ENCODE measurements at regions not wholly inside any gene's neighbourhood (a gene's known extent, or its start where the extent isn't known, plus 50 kb on each side); places are given as distances from the start of the nearest gene placed in this dataset.

DNA sequence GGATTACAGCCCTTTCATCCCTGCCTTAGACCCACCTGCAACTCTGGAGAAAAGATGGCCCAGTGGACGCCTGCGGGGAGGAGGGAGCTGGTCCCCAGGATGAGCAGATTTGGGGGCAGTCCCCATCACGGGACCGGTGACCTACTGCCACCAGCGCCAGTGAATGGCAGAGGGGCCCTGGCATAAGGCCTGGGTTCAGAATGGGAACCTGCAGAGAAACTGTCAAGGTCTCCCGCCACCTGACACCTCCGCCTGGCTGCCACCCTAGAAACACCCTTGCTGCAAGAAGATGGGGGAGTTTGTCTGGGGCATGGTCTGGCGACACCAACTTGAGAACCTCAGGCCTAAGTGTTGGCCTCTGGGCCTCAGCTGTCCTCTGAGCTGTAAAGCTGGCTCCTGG, 335.7 kb downstream of the SEC14L1 start:
- H3K4me3 ChIP-seq = no peak overlapping the region
- H3K27ac ChIP-seq = no peak overlapping the region
- no peak for DNase-seq
- no peaks in the 10 kb centered on the region for H3K9me3 ChIP-seq (replicated peaks)
- H3K27me3 ChIP-seq = no peaks in the 10 kb centered on the region
- H3K4me1 ChIP-seq = peaks cover 34% of the 10 kb centered on the region
- H3K36me3 ChIP-seq = peaks cover 5% of the 10 kb centered on the region

DNA sequence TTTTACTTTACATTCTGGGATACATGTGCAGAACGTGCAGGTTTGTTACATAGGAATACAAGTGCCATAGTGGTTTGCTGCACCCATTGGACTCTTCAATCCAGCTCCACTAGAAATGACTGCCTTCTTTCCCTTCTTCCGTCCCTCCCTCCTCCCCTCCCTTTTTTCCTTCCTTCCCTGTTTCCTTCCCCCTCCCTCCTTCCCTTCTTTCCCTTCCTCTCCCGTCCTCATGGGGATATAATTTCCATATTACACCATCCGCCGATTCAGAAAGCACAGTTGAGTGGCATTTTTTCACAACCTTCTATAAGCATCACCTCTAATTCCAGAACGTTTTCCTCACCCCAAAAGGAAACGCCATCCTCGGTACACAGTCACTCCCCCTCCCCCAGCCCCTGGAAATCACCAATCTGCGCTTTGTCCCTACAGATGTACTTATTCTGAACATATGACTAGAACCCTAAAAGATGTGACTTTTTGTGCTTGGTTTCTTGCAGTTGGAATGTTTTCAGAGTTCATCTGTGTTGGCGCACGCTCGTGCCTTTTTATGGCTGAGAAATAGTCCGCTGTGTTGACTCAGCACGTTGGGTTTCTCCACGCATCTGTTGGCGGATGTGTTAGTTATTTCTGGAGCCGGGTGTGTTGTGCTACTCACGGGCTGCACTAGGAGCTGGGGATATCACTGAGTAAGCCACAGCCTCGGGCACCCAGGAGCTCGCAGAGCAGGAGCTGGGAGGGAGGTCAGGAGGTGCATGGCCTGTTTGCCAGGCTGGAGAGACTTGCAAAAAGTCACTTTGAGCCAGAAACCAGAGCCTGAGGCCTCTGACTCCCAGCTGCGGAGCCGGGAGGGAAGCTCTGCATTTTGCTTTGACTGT, 336.4 kb downstream of the SEC14L1 start:
- DNase-seq = no peak
- Histone ChIP-seq H3K27ac (no peak overlapping the region), H3K4me3 (no peak overlapping the region), H3K4me1 (peaks cover 27% of the 10 kb centered on the region), H3K9me3 (replicated peaks) (no peaks in the 10 kb centered on the region), H3K27me3 (no peaks in the 10 kb centered on the region), H3K36me3 (peaks cover 7% of the 10 kb centered on the region)

DNA sequence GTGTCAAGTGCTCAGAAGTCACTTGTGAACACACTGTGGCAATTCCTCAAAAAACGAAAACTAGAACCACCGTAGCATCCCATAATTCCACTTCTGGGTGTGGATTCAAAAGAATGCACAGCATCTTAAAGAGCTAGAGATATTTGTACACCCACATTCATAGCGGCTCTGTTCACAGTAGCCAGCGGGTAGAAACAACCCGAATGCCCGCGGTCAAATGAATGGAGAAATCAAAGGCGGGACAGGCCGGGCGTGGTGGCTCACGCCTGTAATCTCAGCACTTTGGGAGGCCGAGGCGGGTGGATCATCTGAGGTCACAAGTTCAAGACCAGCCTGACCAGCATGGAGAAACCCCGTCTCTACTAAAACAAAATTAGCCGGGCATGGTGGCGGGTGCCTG, 337.5 kb downstream of the SEC14L1 start:
- Histone ChIP-seq H3K4me1 (peaks cover 16% of the 10 kb centered on the region), H3K27ac (no peak overlapping the region), H3K27me3 (no peaks in the 10 kb centered on the region), H3K9me3 (replicated peaks) (no peaks in the 10 kb centered on the region), H3K4me3 (no peak overlapping the region), H3K36me3 (peaks cover 18% of the 10 kb centered on the region)
- no peak for DNase-seq

- Histone ChIP-seq H3K4me3 (no peak overlapping the region), H3K9me3 (replicated peaks) (no peaks in the 10 kb centered on the region), H3K4me1 (peaks cover 15% of the 10 kb centered on the region), H3K27ac (no peak overlapping the region), H3K27me3 (no peaks in the 10 kb centered on the region), H3K36me3 (peaks cover 20% of the 10 kb centered on the region)
- DNase-seq = no peak
Observed at GRCh38 chr17:77478899-77479298, 338.1 kb downstream of the SEC14L1 start.

DNA sequence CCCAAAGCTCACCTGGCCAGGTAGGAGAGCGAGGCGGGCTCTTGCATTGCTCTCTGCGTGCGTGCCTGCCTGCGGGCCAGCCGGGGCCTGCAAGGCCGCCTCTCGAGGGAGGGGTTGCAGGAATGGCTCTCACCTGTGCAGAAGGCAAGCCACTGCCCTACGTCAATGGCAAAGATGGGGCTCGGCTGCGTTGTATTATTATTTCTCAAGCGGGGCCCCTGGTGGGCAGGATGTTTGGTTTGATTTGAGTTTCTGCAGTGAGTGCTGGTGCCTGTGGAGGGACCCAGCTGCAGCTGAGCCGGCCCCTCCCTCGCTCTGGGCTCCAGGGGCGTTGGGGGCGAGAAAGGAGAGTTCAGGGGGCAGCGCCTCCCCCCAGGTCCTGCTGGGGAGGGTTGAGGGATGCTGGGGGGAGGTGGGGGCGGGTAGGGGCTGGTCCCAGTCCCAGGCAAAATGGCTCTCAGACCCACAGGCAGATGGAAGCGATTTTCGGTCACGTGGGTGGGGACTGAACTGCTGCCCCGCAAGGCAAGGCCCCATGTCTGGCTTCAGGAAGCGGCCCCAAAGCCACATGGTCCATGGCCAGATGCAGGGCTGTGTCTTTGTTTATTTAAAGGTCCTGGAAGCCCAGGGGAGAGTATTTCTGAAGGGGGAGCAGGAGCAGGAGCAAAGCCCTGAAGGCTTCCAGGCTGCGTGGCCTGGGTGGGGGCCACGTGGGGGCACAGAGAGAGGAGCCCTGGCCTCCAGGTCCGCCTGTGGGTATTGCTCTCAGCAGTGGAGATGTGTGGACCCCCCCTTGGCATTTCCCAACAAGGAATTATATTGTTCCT, 338.8 kb downstream of the SEC14L1 start:
- H3K27me3 ChIP-seq = no peaks in the 10 kb centered on the region
- no peaks in the 10 kb centered on the region for H3K9me3 ChIP-seq (replicated peaks)
- no peak overlapping the region for H3K4me3 ChIP-seq
- peaks cover 15% of the 10 kb centered on the region for H3K4me1 ChIP-seq
- DNase-seq = peak; percentile 65 to 71
- peaks cover 22% of the 10 kb centered on the region for H3K36me3 ChIP-seq
- H3K27ac ChIP-seq = peak overlapping the region; percentile 26; the same call in 1 of the 2 replicates

GRCh38 chr17:77480199-77480508, 339.4 kb downstream of the SEC14L1 start:
- Histone ChIP-seq H3K4me1 (peaks cover 15% of the 10 kb centered on the region), H3K27me3 (no peaks in the 10 kb centered on the region), H3K36me3 (peaks cover 22% of the 10 kb centered on the region), H3K9me3 (replicated peaks) (no peaks in the 10 kb centered on the region), H3K27ac (peak overlapping the region; percentile 26; the same call in 1 of the 2 replicates), H3K4me3 (no peak overlapping the region)
- no peak for DNase-seq

- DNase-seq = peak; percentile 52 to 55
- Histone ChIP-seq H3K36me3 (peaks cover 26% of the 10 kb centered on the region), H3K27me3 (no peaks in the 10 kb centered on the region), H3K4me1 (peaks cover 15% of the 10 kb centered on the region), H3K27ac (peak overlapping the region; percentile 26; the same call in 1 of the 2 replicates), H3K9me3 (replicated peaks) (no peaks in the 10 kb centered on the region), H3K4me3 (no peak overlapping the region)
Observed at GRCh38 chr17:77480509-77481215, 339.9 kb downstream of the SEC14L1 start.

DNA sequence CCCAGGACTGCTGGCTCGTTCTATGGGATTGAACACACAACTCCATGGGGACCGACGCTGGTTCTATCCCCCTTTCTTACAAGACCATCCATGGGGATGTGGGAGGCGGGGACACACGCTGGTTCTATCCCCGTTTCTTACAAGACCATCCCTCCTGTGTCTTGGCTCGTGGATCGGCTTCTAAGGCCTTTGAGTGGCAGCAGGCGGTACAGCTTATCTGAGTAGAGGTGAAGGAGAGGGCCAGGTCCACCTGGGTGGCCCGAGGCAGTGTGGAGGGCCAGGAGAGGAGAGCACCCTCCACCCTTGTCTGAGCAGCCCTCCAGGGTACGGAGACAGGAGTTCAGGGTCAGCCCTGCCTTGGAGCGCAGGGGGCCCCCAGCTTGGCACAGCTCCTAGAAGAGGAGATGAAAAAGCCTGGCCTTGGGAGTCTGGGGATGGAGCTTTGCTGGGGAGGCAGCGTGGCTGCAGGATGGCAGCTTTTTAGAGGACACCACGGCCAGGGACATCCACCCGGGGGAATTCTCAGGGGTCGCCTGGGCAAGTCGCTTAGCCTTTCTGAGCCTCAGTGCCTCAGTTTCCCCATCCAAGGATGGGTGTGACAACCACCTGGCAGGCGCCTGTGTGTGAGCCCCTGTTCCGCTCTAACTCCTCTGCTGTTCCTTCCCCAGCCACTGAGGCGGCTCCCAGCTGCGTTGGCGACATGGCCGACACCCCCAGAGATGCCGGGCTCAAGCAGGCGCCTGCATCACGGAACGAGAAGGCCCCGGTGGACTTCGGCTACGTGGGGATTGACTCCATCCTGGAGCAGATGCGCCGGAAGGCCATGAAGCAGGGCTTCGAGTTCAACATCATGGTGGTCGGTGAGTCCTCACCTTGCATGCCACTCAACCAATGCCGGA, 341.0 kb downstream of the SEC14L1 start:
- H3K27me3 ChIP-seq = no peaks in the 10 kb centered on the region
- H3K36me3 ChIP-seq = peaks cover 32% of the 10 kb centered on the region
- no peaks in the 10 kb centered on the region for H3K9me3 ChIP-seq (replicated peaks)
- no peak overlapping the region for H3K27ac ChIP-seq
- H3K4me3 ChIP-seq = no peak overlapping the region
- DNase-seq = no peak
- peaks cover 15% of the 10 kb centered on the region for H3K4me1 ChIP-seq

GRCh38 chr17:77482375-77483127, 341.8 kb downstream of the SEC14L1 start:
- Histone ChIP-seq H3K4me3 (no peak overlapping the region), H3K9me3 (replicated peaks) (no peaks in the 10 kb centered on the region), H3K36me3 (peaks cover 38% of the 10 kb centered on the region), H3K27ac (no peak overlapping the region), H3K4me1 (peaks cover 15% of the 10 kb centered on the region), H3K27me3 (no peaks in the 10 kb centered on the region)
- DNase-seq = no peak

- no peaks in the 10 kb centered on the region for H3K27me3 ChIP-seq
- H3K9me3 ChIP-seq (replicated peaks) = no peaks in the 10 kb centered on the region
Observed at GRCh38 chr17:77483128-77483598, 342.4 kb downstream of the SEC14L1 start.

GRCh38 chr17:77484111-77484510, 343.3 kb downstream of the SEC14L1 start:
- Histone ChIP-seq H3K9me3 (replicated peaks) (no peaks in the 10 kb centered on the region), H3K27ac (no peak overlapping the region), H3K4me1 (peaks cover 14% of the 10 kb centered on the region), H3K27me3 (no peaks in the 10 kb centered on the region), H3K36me3 (peaks cover 52% of the 10 kb centered on the region), H3K4me3 (no peak overlapping the region)
- no peak for DNase-seq

More at GRCh38 chr17:77483128-77483598, 342.4 kb downstream of the SEC14L1 start:
- Histone ChIP-seq H3K36me3 (peaks cover 42% of the 10 kb centered on the region), H3K4me1 (peaks cover 15% of the 10 kb centered on the region), H3K4me3 (no peak overlapping the region), H3K27ac (no peak overlapping the region)
- DNase-seq = no peak

DNA sequence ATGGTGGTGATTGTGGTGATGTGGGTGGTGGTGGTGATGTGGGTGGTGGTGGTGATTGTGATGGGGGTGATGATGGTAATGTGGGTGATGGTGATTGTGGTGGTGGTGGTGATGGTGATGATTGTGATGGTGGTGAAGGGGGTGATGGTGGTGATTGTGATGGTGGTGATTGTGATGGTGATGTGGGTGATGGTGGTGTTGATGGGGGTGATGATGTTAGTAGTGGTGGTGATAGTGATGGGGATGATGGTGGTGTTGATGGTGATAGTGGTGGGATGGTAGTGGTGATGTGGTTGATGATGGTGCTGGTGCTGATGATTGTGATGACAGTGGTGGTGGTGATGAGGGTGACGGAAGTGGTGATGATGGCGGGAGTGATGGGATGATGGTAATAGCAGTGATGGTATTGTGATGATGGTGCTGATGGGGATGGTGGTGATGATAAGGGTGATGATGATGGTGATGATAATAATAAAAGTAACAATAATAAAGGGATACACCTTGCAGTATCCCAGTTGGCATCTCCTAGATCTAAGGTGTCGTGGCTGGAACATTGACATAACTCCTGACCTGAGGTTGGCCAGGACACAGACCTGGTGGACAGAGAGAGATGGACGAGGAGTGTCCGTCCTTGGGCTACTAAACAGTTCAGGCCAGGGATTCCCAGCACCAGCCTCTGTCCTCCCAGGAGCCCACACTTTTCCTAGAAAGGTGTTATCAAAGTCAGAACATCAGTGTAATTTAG, 344.5 kb downstream of the SEC14L1 start:
- Histone ChIP-seq H3K27ac (no peak overlapping the region), H3K27me3 (no peaks in the 10 kb centered on the region), H3K4me1 (peaks cover 4% of the 10 kb centered on the region; the same call in 1 of the 2 replicates), H3K4me3 (no peak overlapping the region), H3K36me3 (peaks cover 58% of the 10 kb centered on the region), H3K9me3 (replicated peaks) (no peaks in the 10 kb centered on the region)
- no peak for DNase-seq

GRCh38 chr17:77487211-77487629, 346.5 kb downstream of the SEC14L1 start:
- no peak overlapping the region for H3K27ac ChIP-seq
- H3K9me3 ChIP-seq (replicated peaks) = no peaks in the 10 kb centered on the region
- DNase-seq = no peak
- no peak overlapping the region for H3K4me3 ChIP-seq
- no peaks in the 10 kb centered on the region for H3K4me1 ChIP-seq
- H3K27me3 ChIP-seq = no peaks in the 10 kb centered on the region
- peaks cover 69% of the 10 kb centered on the region for H3K36me3 ChIP-seq
